ENCODE measurements at regions not wholly inside any gene's neighbourhood (a gene's known extent, or its start where the extent isn't known, plus 50 kb on each side); places are given as distances from the start of the nearest gene placed in this dataset.

DNA sequence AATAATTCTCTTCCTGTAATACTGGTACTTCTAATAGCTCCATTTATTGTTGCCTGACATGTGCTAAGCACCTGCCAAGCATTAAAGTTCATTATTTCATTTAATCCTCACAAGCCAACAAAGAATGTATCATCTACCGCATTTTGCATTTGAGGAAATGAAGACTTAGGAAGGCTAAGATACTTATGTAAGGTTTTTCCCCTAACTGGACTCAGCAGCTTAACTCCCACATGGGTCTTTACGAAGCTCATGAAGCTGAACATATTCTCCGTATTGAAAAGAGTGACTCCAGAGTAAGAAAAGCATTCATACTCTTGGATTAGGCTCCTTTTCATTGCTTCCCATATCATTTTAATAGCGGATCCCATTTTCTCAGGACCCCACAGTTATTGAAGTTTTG lies 155.7 kb upstream of the TMEM72 start (continued):
- TF ChIP-seq ZNF317 (CRISPR knock-in tag; IDR thresholded peaks at IDR 0.05; ENCODE audit: borderline replicate concordance, low read depth), result no peak
- no peak for TF ChIP-seq MYBL2 (CRISPR knock-in tag; IDR thresholded peaks at IDR 0.05)
- TF ChIP-seq, protein P1, sequence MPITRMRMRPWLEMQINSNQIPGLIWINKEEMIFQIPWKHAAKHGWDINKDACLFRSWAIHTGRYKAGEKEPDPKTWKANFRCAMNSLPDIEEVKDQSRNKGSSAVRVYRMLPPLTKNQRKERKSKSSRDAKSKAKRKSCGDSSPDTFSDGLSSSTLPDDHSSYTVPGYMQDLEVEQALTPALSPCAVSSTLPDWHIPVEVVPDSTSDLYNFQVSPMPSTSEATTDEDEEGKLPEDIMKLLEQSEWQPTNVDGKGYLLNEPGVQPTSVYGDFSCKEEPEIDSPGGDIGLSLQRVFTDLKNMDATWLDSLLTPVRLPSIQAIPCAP (CRISPR knock-in tag; IDR thresholded peaks at IDR 0.05), result no peak
- TF ChIP-seq, protein P2, sequence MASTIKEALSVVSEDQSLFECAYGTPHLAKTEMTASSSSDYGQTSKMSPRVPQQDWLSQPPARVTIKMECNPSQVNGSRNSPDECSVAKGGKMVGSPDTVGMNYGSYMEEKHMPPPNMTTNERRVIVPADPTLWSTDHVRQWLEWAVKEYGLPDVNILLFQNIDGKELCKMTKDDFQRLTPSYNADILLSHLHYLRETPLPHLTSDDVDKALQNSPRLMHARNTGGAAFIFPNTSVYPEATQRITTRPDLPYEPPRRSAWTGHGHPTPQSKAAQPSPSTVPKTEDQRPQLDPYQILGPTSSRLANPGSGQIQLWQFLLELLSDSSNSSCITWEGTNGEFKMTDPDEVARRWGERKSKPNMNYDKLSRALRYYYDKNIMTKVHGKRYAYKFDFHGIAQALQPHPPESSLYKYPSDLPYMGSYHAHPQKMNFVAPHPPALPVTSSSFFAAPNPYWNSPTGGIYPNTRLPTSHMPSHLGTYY (CRISPR knock-in tag; IDR thresholded peaks at IDR 0.05), result no peak
- no peak for TF ChIP-seq ZNF396 (CRISPR knock-in tag; IDR thresholded peaks at IDR 0.05; ENCODE audit: borderline replicate concordance)
- TF ChIP-seq, protein P3, sequence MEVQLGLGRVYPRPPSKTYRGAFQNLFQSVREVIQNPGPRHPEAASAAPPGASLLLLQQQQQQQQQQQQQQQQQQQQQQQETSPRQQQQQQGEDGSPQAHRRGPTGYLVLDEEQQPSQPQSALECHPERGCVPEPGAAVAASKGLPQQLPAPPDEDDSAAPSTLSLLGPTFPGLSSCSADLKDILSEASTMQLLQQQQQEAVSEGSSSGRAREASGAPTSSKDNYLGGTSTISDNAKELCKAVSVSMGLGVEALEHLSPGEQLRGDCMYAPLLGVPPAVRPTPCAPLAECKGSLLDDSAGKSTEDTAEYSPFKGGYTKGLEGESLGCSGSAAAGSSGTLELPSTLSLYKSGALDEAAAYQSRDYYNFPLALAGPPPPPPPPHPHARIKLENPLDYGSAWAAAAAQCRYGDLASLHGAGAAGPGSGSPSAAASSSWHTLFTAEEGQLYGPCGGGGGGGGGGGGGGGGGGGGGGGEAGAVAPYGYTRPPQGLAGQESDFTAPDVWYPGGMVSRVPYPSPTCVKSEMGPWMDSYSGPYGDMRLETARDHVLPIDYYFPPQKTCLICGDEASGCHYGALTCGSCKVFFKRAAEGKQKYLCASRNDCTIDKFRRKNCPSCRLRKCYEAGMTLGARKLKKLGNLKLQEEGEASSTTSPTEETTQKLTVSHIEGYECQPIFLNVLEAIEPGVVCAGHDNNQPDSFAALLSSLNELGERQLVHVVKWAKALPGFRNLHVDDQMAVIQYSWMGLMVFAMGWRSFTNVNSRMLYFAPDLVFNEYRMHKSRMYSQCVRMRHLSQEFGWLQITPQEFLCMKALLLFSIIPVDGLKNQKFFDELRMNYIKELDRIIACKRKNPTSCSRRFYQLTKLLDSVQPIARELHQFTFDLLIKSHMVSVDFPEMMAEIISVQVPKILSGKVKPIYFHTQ (CRISPR knock-in tag; IDR thresholded peaks at IDR 0.05), result no peak
- no peak for TF ChIP-seq JUN (CRISPR knock-in tag; IDR thresholded peaks at IDR 0.05)
- TF ChIP-seq ZNF219 (CRISPR knock-in tag; IDR thresholded peaks at IDR 0.05; ENCODE audit: borderline replicate concordance), result no peak
- TF ChIP-seq, protein P4, sequence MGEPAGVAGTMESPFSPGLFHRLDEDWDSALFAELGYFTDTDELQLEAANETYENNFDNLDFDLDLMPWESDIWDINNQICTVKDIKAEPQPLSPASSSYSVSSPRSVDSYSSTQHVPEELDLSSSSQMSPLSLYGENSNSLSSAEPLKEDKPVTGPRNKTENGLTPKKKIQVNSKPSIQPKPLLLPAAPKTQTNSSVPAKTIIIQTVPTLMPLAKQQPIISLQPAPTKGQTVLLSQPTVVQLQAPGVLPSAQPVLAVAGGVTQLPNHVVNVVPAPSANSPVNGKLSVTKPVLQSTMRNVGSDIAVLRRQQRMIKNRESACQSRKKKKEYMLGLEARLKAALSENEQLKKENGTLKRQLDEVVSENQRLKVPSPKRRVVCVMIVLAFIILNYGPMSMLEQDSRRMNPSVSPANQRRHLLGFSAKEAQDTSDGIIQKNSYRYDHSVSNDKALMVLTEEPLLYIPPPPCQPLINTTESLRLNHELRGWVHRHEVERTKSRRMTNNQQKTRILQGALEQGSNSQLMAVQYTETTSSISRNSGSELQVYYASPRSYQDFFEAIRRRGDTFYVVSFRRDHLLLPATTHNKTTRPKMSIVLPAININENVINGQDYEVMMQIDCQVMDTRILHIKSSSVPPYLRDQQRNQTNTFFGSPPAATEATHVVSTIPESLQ (CRISPR knock-in tag; IDR thresholded peaks at IDR 0.05), result no peak

DNA sequence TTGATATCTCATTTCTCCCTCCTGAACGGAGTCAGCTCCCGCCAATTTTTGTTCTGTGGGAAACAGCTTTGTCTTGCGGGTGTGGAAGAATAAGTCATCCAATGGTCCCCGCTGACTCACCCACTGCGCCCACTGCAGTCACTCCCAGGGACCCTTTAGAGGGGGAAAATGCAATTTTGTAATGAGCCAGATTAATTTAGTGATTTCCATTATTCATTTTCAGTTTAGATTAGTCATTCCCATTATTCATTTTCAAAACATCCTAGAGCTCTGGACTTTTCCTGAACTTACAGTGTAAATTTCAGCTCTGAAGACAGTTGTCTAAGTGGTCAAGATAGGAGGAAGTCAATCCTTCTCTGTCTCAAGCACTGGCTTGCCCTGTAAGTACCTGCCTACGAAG lies 154.9 kb upstream of the TMEM72 start:
- ChIA-PET POLR2A (no interaction called here), CTCF (no interaction called here)
- Mint-ChIP-seq H3K27me3 (ENCODE audit: low read depth) (no peaks in the 10 kb centered on the region), H3K4me1 (peaks cover 9% of the 10 kb centered on the region; the same call in 1 of the 2 replicates), H3K9me3 (peaks cover 6% of the 10 kb centered on the region), H3K36me3 (no peaks in the 10 kb centered on the region), H3K27ac (no peak overlapping the region), H3K4me3 (no peak overlapping the region)
- ATAC-seq, result no peak
- no peak for DNase-seq (ENCODE audit: low spot score)
- TF ChIP-seq ESRRA (CRISPR knock-in tag; IDR thresholded peaks at IDR 0.05; ENCODE audit: borderline replicate concordance), result no peak
- TF ChIP-seq, protein P5, sequence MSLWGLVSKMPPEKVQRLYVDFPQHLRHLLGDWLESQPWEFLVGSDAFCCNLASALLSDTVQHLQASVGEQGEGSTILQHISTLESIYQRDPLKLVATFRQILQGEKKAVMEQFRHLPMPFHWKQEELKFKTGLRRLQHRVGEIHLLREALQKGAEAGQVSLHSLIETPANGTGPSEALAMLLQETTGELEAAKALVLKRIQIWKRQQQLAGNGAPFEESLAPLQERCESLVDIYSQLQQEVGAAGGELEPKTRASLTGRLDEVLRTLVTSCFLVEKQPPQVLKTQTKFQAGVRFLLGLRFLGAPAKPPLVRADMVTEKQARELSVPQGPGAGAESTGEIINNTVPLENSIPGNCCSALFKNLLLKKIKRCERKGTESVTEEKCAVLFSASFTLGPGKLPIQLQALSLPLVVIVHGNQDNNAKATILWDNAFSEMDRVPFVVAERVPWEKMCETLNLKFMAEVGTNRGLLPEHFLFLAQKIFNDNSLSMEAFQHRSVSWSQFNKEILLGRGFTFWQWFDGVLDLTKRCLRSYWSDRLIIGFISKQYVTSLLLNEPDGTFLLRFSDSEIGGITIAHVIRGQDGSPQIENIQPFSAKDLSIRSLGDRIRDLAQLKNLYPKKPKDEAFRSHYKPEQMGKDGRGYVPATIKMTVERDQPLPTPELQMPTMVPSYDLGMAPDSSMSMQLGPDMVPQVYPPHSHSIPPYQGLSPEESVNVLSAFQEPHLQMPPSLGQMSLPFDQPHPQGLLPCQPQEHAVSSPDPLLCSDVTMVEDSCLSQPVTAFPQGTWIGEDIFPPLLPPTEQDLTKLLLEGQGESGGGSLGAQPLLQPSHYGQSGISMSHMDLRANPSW (CRISPR knock-in tag; conservative IDR thresholded peaks at IDR 0.05; ENCODE audit: low read depth), result no peak
- TF ChIP-seq, protein P6, sequence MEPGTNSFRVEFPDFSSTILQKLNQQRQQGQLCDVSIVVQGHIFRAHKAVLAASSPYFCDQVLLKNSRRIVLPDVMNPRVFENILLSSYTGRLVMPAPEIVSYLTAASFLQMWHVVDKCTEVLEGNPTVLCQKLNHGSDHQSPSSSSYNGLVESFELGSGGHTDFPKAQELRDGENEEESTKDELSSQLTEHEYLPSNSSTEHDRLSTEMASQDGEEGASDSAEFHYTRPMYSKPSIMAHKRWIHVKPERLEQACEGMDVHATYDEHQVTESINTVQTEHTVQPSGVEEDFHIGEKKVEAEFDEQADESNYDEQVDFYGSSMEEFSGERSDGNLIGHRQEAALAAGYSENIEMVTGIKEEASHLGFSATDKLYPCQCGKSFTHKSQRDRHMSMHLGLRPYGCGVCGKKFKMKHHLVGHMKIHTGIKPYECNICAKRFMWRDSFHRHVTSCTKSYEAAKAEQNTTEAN (CRISPR knock-in tag; IDR thresholded peaks at IDR 0.05), result no peak
- TF ChIP-seq, protein P7, sequence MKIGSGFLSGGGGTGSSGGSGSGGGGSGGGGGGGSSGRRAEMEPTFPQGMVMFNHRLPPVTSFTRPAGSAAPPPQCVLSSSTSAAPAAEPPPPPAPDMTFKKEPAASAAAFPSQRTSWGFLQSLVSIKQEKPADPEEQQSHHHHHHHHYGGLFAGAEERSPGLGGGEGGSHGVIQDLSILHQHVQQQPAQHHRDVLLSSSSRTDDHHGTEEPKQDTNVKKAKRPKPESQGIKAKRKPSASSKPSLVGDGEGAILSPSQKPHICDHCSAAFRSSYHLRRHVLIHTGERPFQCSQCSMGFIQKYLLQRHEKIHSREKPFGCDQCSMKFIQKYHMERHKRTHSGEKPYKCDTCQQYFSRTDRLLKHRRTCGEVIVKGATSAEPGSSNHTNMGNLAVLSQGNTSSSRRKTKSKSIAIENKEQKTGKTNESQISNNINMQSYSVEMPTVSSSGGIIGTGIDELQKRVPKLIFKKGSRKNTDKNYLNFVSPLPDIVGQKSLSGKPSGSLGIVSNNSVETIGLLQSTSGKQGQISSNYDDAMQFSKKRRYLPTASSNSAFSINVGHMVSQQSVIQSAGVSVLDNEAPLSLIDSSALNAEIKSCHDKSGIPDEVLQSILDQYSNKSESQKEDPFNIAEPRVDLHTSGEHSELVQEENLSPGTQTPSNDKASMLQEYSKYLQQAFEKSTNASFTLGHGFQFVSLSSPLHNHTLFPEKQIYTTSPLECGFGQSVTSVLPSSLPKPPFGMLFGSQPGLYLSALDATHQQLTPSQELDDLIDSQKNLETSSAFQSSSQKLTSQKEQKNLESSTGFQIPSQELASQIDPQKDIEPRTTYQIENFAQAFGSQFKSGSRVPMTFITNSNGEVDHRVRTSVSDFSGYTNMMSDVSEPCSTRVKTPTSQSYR (CRISPR knock-in tag; IDR thresholded peaks at IDR 0.05), result no peak
- TF ChIP-seq, protein P8, sequence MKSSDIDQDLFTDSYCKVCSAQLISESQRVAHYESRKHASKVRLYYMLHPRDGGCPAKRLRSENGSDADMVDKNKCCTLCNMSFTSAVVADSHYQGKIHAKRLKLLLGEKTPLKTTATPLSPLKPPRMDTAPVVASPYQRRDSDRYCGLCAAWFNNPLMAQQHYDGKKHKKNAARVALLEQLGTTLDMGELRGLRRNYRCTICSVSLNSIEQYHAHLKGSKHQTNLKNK (CRISPR knock-in tag; IDR thresholded peaks at IDR 0.05), result no peak
- no peak for TF ChIP-seq RELA (CRISPR knock-in tag; IDR thresholded peaks at IDR 0.05; ENCODE audit: borderline replicate concordance)
- no peak for TF ChIP-seq NR2C2 (CRISPR knock-in tag; IDR thresholded peaks at IDR 0.05)
- no peak for TF ChIP-seq FOXK1 (CRISPR knock-in tag; IDR thresholded peaks at IDR 0.05)
- no peak for TF ChIP-seq JUN (CRISPR knock-in tag; IDR thresholded peaks at IDR 0.05)
- no peak for TF ChIP-seq NFE2L1 (CRISPR knock-in tag; IDR thresholded peaks at IDR 0.05)
- TF ChIP-seq NFYB (CRISPR knock-in tag; conservative IDR thresholded peaks at IDR 0.05; ENCODE audit: low read depth), result no peak
- TF ChIP-seq ATF1 (CRISPR knock-in tag; IDR thresholded peaks at IDR 0.05), result no peak
- TF ChIP-seq ZNF423 (CRISPR knock-in tag; IDR thresholded peaks at IDR 0.05), result no peak
- TF ChIP-seq IRF2 (CRISPR knock-in tag; IDR thresholded peaks at IDR 0.05; ENCODE audit: borderline replicate concordance, low read depth), result no peak
- TF ChIP-seq, protein P9, sequence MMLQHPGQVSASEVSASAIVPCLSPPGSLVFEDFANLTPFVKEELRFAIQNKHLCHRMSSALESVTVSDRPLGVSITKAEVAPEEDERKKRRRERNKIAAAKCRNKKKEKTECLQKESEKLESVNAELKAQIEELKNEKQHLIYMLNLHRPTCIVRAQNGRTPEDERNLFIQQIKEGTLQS (CRISPR knock-in tag; conservative IDR thresholded peaks at IDR 0.05), result no peak
